ENCODE measurements at regions not wholly inside any gene's neighbourhood (a gene's known extent, or its start where the extent isn't known, plus 50 kb on each side); places are given as distances from the start of the nearest gene placed in this dataset.

DNA sequence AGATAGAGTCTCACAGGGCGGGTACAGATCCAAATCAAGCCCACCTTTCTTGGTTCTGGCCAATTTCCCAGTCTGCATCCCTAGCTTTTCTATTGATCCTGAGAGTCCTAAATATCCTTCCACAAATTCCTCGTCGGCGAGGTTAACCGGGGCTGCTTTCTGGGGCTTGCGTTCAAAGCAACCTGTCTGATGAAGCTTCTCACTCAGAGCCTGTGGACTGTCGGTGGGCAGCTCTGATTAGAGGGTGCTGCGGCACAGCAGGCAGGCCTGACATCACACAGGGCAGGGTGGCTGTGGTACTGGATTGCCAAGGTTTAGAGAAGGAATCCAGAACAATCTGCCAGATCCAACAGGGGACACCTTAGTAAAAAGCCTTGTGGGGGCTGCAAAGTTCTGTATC, 338.0 kb upstream of the ZMIZ1 start:
- DNase-seq (ENCODE audit: low read depth), result no peak
- TF ChIP-seq, protein P1, sequence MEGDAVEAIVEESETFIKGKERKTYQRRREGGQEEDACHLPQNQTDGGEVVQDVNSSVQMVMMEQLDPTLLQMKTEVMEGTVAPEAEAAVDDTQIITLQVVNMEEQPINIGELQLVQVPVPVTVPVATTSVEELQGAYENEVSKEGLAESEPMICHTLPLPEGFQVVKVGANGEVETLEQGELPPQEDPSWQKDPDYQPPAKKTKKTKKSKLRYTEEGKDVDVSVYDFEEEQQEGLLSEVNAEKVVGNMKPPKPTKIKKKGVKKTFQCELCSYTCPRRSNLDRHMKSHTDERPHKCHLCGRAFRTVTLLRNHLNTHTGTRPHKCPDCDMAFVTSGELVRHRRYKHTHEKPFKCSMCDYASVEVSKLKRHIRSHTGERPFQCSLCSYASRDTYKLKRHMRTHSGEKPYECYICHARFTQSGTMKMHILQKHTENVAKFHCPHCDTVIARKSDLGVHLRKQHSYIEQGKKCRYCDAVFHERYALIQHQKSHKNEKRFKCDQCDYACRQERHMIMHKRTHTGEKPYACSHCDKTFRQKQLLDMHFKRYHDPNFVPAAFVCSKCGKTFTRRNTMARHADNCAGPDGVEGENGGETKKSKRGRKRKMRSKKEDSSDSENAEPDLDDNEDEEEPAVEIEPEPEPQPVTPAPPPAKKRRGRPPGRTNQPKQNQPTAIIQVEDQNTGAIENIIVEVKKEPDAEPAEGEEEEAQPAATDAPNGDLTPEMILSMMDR (IDR thresholded peaks at IDR 0.05; ENCODE audit: insufficient read depth, low read depth, low read length, missing control alignments), result no peak
- H3K4me3 ChIP-seq (ENCODE audit: low read depth, low read length), result no peak overlapping the region

DNA sequence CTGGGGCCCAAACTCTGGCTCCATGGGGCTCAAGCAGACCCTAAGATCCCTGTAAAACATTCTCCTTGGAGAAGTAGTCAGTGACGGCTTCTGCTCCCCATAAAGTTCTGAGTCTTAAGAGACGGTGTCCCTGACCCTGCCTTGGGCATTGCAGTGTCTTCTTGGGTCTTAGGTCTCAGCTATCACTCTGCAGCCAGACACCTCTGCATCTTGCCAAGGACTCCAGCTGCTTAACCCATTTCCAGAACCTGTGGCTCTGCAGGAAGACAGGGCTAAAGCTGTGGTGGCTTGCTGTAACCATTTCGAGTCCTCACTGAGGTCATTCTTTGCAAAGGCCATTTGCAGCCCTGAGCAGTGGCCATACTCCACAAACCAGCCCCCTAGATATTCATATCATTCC, 337.1 kb upstream of the ZMIZ1 start:
- H3K4me3 ChIP-seq (ENCODE audit: low read depth, low read length), result no peak overlapping the region
- TF ChIP-seq, protein P1 (IDR thresholded peaks at IDR 0.05; ENCODE audit: insufficient read depth, low read depth, low read length, missing control alignments), result no peak
- DNase-seq (ENCODE audit: low read depth), result no peak

DNA sequence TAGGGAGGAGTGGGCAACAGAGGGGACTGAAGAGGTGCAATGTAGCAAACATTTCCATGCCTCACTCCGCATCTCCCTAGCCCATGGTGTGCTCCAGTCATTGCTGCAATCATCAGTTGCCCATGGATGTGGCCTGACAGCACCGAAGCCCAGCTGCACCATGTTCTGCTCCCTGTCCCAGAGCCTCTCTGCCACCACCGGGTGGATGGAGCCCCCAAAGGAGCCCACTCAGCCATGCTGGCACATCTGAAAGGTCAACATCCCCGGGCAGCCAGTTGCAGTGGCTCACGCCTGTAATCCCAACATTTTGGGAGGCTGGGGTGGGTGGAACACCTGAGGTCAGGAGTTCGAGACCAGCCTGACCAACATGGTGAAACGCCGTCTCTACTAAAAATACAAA, 336.4 kb upstream of the ZMIZ1 start:
- H3K4me3 ChIP-seq (ENCODE audit: low read depth, low read length), result no peak overlapping the region
- TF ChIP-seq, protein P1 (IDR thresholded peaks at IDR 0.05; ENCODE audit: insufficient read depth, low read depth, low read length, missing control alignments), result no peak
- no peak for DNase-seq (ENCODE audit: low read depth)

DNA sequence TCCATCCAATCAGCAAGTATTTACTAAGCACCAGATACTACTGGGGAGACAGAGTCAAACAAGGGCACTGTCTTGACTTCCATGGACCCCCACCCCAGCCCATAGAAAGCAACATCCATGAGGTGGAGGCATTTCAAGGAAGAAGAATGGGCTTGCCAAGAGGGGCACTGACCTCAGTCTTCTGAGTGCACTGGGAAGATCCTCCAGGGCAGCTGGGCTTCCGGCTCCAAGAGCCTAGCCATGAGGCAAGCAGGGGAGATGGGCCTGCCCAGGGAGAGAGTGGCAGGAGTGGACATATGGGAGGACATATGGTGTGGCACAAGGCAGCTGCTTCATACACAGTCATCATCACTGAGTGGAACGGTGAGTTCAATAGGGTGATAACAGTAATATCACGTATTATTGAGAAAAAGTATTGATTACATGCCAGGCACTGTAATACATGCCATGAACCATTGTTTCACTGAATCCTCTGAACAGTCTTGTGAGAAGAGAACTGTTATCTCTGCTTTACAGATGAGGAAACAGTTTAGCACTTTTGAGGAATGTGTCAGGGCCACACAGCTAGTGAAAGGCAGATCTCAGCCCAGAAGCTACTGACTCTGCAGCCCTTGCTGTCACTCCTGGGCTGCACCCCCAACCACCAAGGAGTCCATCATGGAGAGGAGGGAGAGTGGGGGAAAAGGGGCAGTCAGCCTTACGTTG, 331.7 kb upstream of the ZMIZ1 start:
- no peak for DNase-seq (ENCODE audit: low read depth)
- TF ChIP-seq, protein P1 (IDR thresholded peaks at IDR 0.05; ENCODE audit: insufficient read depth, low read depth, low read length, missing control alignments), result no peak

DNA sequence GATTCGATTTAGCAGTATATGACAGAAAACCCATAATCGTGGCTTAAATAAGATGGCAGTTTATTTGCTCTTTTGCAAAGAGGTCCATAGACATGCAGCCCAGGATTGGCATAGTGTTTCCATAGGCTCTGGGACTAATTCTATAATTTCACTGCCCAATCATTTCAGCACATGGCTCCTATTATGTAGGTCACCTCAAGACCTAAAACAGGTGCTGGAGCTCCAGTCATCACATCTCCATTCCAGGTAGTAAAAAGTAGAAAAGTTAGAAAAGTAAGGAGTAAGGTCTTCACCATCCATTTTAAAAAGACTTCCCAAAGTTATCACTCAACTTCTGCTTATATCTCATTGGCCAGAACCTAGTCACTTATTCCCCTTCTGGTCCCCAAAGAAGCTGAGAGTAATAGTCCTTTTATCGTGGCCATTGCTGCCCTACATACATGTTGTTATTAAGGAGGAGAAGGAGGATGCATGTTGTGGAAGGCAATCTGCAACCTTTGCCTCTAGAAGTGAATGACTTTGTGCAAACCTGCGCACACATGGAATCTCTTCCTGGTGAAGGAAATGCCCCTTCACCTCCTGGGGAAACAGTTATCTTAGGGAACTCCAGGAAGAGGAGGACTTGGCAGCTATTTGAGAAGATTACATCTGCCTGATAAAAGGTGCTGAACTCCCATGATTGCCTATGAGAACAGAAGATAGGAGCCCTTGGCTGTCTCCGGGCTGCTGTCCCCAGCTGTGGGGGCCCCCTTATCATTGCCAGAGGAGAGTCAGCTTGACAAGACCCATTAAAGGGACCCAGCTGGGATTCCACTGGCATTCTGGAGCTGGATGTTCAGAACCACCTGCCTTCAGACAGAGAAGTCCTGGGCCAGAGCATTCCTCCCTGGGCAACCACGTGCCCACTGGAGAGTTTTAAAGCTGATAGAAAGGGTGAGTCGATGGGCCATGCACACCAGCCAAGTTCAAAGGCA, 330.6 kb upstream of the ZMIZ1 start:
- TF ChIP-seq, protein P1 (IDR thresholded peaks at IDR 0.05; ENCODE audit: insufficient read depth, low read depth, low read length, missing control alignments), result no peak

More for the DNA sequence above, 331.7 kb upstream of the ZMIZ1 start:
- H3K4me3 ChIP-seq (ENCODE audit: low read depth, low read length), result no peak overlapping the region

DNA sequence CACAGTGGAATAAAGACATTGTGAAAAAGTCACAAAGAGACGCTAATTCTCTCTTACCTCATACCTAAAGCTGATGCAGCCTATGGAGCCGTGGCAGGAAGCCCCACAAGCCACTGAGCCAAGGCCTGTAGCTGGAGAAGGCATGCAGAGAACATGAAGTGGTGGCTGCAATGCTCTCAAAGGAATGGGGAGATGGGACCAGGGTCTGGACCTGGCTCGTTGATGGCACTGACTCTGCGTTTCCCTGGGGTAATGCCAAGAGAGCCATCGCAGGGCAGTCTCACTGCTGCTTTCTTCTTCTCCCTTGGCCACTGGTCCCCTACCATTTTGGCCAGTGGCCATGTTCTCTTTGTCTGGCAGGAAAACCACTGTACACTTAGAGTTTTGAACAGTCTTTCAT, 329.9 kb upstream of the ZMIZ1 start:
- no peak for DNase-seq (ENCODE audit: low read depth)
- H3K4me3 ChIP-seq (ENCODE audit: low read depth, low read length), result no peak overlapping the region
- TF ChIP-seq, protein P1 (IDR thresholded peaks at IDR 0.05; ENCODE audit: insufficient read depth, low read depth, low read length, missing control alignments), result no peak

More for the DNA sequence above, 330.6 kb upstream of the ZMIZ1 start:
- H3K4me3 ChIP-seq (ENCODE audit: low read depth, low read length), result no peak overlapping the region
- no peak for DNase-seq (ENCODE audit: low read depth)

Measured in GM12865 (cell line).